Heart left ventricle (tissue), 16 donors: ENCODE measurements at regions not wholly inside any gene's neighbourhood (a gene's known extent, or its start where the extent isn't known, plus 50 kb on each side); places are given as distances from the start of the nearest gene placed in this dataset.

Experiments
- ATAC-seq, 4 donors: fragments of 200-7000 bp; cut with Tn5 transposase; one replicate each; pipeline ENCODE4 v1.9.1; 2020 to 2022; ENCODE audit warnings: moderate library complexity in 4 of 4, mild to moderate bottlenecking in 3 of 4, moderate number of reproducible peaks in 1 of 4
- DNase-seq, 5 donors: peaks; one replicate each; pipeline ENCODE4 v3.0.0-alpha.2; 2020
- H3K27ac ChIP-seq, 12 donors: fragments of 200-600 bp; sonication (generic) in 4 of 12; one replicate each; pipeline versions ENCODE4 v1.5.0 to v1.8.0; 2016 to 2022; ENCODE audit warnings: mild to moderate bottlenecking in 2 of 12
- H3K27me3 ChIP-seq, 9 donors: fragments of 200-600 bp; sonication (generic) in 2 of 9; one replicate each; pipeline versions ENCODE4 v1.5.1 to v1.8.0; 2016 to 2022; ENCODE audit warnings: mild to moderate bottlenecking in 3 of 9
- H3K36me3 ChIP-seq, 9 donors: fragments of 200-600 bp; sonication (generic) in 2 of 9; one replicate each; pipeline versions ENCODE4 v1.5.0 to v1.8.0; 2018 to 2022; ENCODE audit warnings: mild to moderate bottlenecking in 2 of 9
- H3K4me1 ChIP-seq, 12 donors: fragments of 200-600 bp; sonication (generic) in 4 of 12; one replicate each; pipeline versions ENCODE4 v1.5.0 to v1.8.0; 2016 to 2022; ENCODE audit warnings: mild to moderate bottlenecking in 3 of 12
- H3K4me3 ChIP-seq, 12 donors: fragments of 200-600 bp; sonication (generic) in 4 of 12; one replicate each; pipeline versions ENCODE4 v1.5.0 to v1.8.0; 2017 to 2022; ENCODE audit warnings: mild to moderate bottlenecking in 9 of 12, moderate library complexity in 4 of 12
- H3K9me3 ChIP-seq, 12 donors: fragments of 200-600 bp; sonication (generic) in 4 of 12; one replicate each; pipeline versions ENCODE4 v1.5.0 to v1.8.0; 2016 to 2022; ENCODE audit warnings: mild to moderate bottlenecking in 1 of 12
- CTCF ChIP-seq, 12 donors: fragments of 200-600 bp; sonication (generic) in 4 of 12; IDR thresholded peaks; one replicate each; pipeline versions ENCODE4 v1.5.0 to v1.8.0; 2018 to 2022; ENCODE audit warnings: antibody characterized with exemption in 12 of 12, mild to moderate bottlenecking in 5 of 12
- POLR2A ChIP-seq, 2 donors: fragments of 450-650 bp; IDR thresholded peaks; one replicate each; pipeline ENCODE4 v1.6.1; 2017; ENCODE audit warnings: antibody characterized with exemption in 2 of 2, mild to moderate bottlenecking in 2 of 2, moderate library complexity in 2 of 2
- WGBS, 4 donors: extraction: QIAGEN DNeasy Blood & Tissue Kit in 2 of 4; methylation state at CpG; one replicate each; pipeline versions ENCODE4 v1.1.5 to v1.1.7; 2013 to 2018; 5-methylcytosine and 5-hydroxymethylcytosine counted together
- intact Hi-C, 10 donors: fragments of 100-400 bp; cut with DNase I; formaldehyde crosslinking; loops; one replicate each; pipeline versions ENCODE4 v1.11.1 to v1.14.2; 2022
- donor health status: ischemic (EF 13 %, LVEDD 7.1; RV severe dilation, severe dysfunction).
- donor health status: healthy with polysubstance abuse.
- donor health status: DM: no; HTN: yes; CAD: no.
- donor health status: DM: no; HTN: no; CAD: no.
- donor health status: ischemic (EF 25% LVEDD 6.9; RV normal size, moderate dysfunction).
- donor health status: ischemic (EF 25% LVEDD 5.7; RV mildly dilated, moderate dysfunction).
- donor health status: healthy.
- donor health status: DM: yes; HTN: yes; CAD: no.
- donor health status: ischemic (EF 35%, LVEDD 5.7; RV mildly dilated, moderate dysfunction).
- donor health status: nonischemic (EF 11% LVEDD 7.7; RV severe dilation, severe dysfunction).
- donor health status: DM: yes; HTN: yes; CAD: no.
- donor health status: PGD.
- donor health status: ischemic (EF 29% LVEDD 5.4; RV normal size, mild dysfunction).
- donor health status: nonischemic (EF 23%, LVEDD 6.1; RV moderate dilation, normal function).

- H3K27me3 ChIP-seq, result no peaks in the 10 kb centered on the region
- intact Hi-C loops, result no loop called here
- no peaks in the 10 kb centered on the region for H3K36me3 ChIP-seq
- H3K9me3 ChIP-seq, result peaks cover 0 to 5% (median 0%) of the 10 kb centered on the region in 12 donors
- no peak for DNase-seq
- no peak overlapping the region for H3K27ac ChIP-seq
- TF ChIP-seq POLR2A (IDR thresholded peaks at IDR 0.05) (no peak), CTCF (IDR thresholded peaks at IDR 0.05) (no peak)
- ATAC-seq, result no peak
- H3K4me1 ChIP-seq, result peaks cover 0 to 7% (median 0%) of the 10 kb centered on the region in 12 donors
- 81 to 89% (median 86%) methylated on average over 3 of the region's 3 CpGs for WGBS, 4 donors
- no peak overlapping the region for H3K4me3 ChIP-seq
These were observed 187.4 kb downstream of the CYYR1 start for GRCh38 chr21:26385721-26386120.

- no peak overlapping the region for H3K4me3 ChIP-seq
- TF ChIP-seq POLR2A (IDR thresholded peaks at IDR 0.05) (no peak), CTCF (IDR thresholded peaks at IDR 0.05) (no peak)
- intact Hi-C loops, result no loop called here
- H3K27ac ChIP-seq, result no peak overlapping the region
- H3K36me3 ChIP-seq, result no peaks in the 10 kb centered on the region
- no peaks in the 10 kb centered on the region for H3K27me3 ChIP-seq
- no peak for ATAC-seq
- no peaks in the 10 kb centered on the region for H3K9me3 ChIP-seq
- no peaks in the 10 kb centered on the region for H3K4me1 ChIP-seq
- DNase-seq, result no peak
These were observed 193.5 kb downstream of the CYYR1 start for GRCh38 chr21:26379561-26379960.

- Histone ChIP-seq H3K27ac (no peak overlapping the region), H3K9me3 (no peaks in the 10 kb centered on the region), H3K36me3 (no peaks in the 10 kb centered on the region), H3K4me3 (no peak overlapping the region), H3K27me3 (no peaks in the 10 kb centered on the region), H3K4me1 (no peaks in the 10 kb centered on the region)
- DNase-seq, result no peak
- TF ChIP-seq POLR2A (IDR thresholded peaks at IDR 0.05), result no peak
- TF ChIP-seq CTCF (IDR thresholded peaks at IDR 0.05), result no peak
- no peak for ATAC-seq
- 94 to 95% (median 95%) methylated on average over 2 of the region's 2 CpGs for WGBS, 4 donors
- intact Hi-C loops, result no loop called here
These were observed 195.9 kb downstream of the CYYR1 start for GRCh38 chr21:26377111-26377694.

- no peak for DNase-seq
- no peaks in the 10 kb centered on the region for H3K36me3 ChIP-seq
- H3K27me3 ChIP-seq, result no peaks in the 10 kb centered on the region
- no peak overlapping the region for H3K27ac ChIP-seq
- TF ChIP-seq CTCF (IDR thresholded peaks at IDR 0.05) (no peak), POLR2A (IDR thresholded peaks at IDR 0.05) (no peak)
- H3K4me1 ChIP-seq, result no peaks in the 10 kb centered on the region
- intact Hi-C loops, result no loop called here
- H3K9me3 ChIP-seq, result no peaks in the 10 kb centered on the region
- no peak overlapping the region for H3K4me3 ChIP-seq
- 56 to 72% (median 70%) methylated on average over 2 of the region's 2 CpGs for WGBS, 4 donors
- no peak for ATAC-seq
These were observed 198.3 kb downstream of the CYYR1 start for GRCh38 chr21:26374817-26375216.
